Panc1 (cell line): ENCODE measurements at regions not wholly inside any gene's neighbourhood (a gene's known extent, or its start where the extent isn't known, plus 50 kb on each side); places are given as distances from the start of the nearest gene placed in this dataset.

Source experiments
- ATAC-seq: fragments of 200-7000 bp; cut with Tn5 transposase; 2 replicates; pipeline ENCODE4 v1.9.1; 2020; ENCODE audit warnings: mild to moderate bottlenecking, moderate library complexity
- BruUV-seq: library from RNA; stranded (reverse); fragments of 400-500 nt; replicated peaks from 2 replicates; lab custom pipeline; 2021; lab: Mats Ljungman, UMichigan
- CTCF ChIA-PET: fragments of 300-600 bp; sonication (Branson Sonifier 250); formaldehyde crosslinking; loops from one replicate; lab custom pipeline; 2022; ENCODE audit warnings: antibody characterized with exemption; lab: Charles Lee
- POLR2A ChIA-PET: fragments of 300-600 bp; sonication (Branson Sonifier 250); formaldehyde crosslinking; loops from one replicate; lab custom pipeline; 2022; ENCODE audit warnings: antibody characterized with exemption; lab: Charles Lee
- DNase-seq: peaks from one replicate; pipeline ENCODE4 v3.0.0-alpha.2; 2010; ENCODE audit warnings: low read depth, low spot score
- H3K27ac ChIP-seq: 2 replicates; pipeline ENCODE4 v1.5.1; 2011; ENCODE audit warnings: mild to moderate bottlenecking, low read length, inconsistent platforms
- H3K27me3 ChIP-seq: fragments of 200-500 bp; sonication (Bioruptor generic); 2 replicates; pipeline ENCODE4 v1.6.0; 2014; ENCODE audit warnings: low read length, inconsistent platforms; ENCODE audit not compliant: control insufficient read depth, insufficient read depth
- H3K36me3 ChIP-seq: fragments of 200-500 bp; sonication (Bioruptor generic); 2 replicates; pipeline ENCODE4 v1.5.1; 2014; ENCODE audit warnings: inconsistent platforms, mild to moderate bottlenecking, low read length, moderate library complexity; ENCODE audit not compliant: control insufficient read depth, insufficient read depth
- H3K4me1 ChIP-seq: 2 replicates; pipeline ENCODE4 v1.5.1; 2011; ENCODE audit warnings: inconsistent platforms, mild to moderate bottlenecking, low read length, moderate library complexity; ENCODE audit not compliant: control insufficient read depth, insufficient read depth
- H3K4me3 ChIP-seq, 2 experiments: 2 replicates each; pipeline ENCODE4 v1.5.1; 2011 to 2012; ENCODE audit warnings: low read depth in 2 of 2, low read length in 2 of 2, mild to moderate bottlenecking in 2 of 2, inconsistent platforms in 1 of 2, moderate library complexity in 1 of 2
- H3K9me3 ChIP-seq: fragments of 200-500 bp; sonication (Bioruptor generic); 2 replicates; pipeline ENCODE4 v1.5.1; 2014; ENCODE audit warnings: low read depth, mild to moderate bottlenecking, inconsistent platforms, low read length, moderate library complexity; ENCODE audit not compliant: control insufficient read depth, insufficient read depth
- POLR2AphosphoS5 ChIP-seq: IDR thresholded peaks from 2 replicates; pipeline ENCODE4 v1.6.1; 2012; ENCODE audit warnings: mild to moderate bottlenecking, low read depth, low read length, moderate library complexity
- SIN3A ChIP-seq: IDR thresholded peaks from 2 replicates; pipeline ENCODE4 v1.6.1; 2012; ENCODE audit warnings: low read depth, mild to moderate bottlenecking, low read length, moderate library complexity, borderline replicate concordance; ENCODE audit not compliant: insufficient read depth
- TCF7L2 ChIP-seq: IDR thresholded peaks from 2 replicates; pipeline ENCODE4 v1.6.1; 2011; ENCODE audit warnings: mild to moderate bottlenecking, low read depth, low read length, inconsistent platforms
- in situ Hi-C: cut with HindIII; loops from 2 replicates; pipeline ENCODE4 v1.10.0; 2016; ENCODE audit warnings: low sequenced_read_pairs, low pct_unique_long_range_greater_than_20kb
- intact Hi-C: fragments of 100-400 bp; cut with micrococcal nuclease; formaldehyde crosslinking; loops from one replicate; pipeline ENCODE4 v1.10.0; 2022; ENCODE audit not compliant: unreplicated experiment
- TF ChIP-seq, protein P1 (sequence below): fragments of 450-650 bp; IDR thresholded peaks from 2 replicates; pipeline ENCODE4 v1.5.1; 2017; ENCODE audit warnings: mild to moderate bottlenecking
- TF ChIP-seq, protein P2 (sequence below), 2 experiments: IDR thresholded peaks; 2 replicates each; pipeline ENCODE4 v1.6.1; 2011 to 2012; ENCODE audit warnings: low read depth in 2 of 2, control low read depth in 1 of 2, low read length in 1 of 2, mild to moderate bottlenecking in 1 of 2, moderate library complexity in 1 of 2; ENCODE audit not compliant: insufficient read depth in 1 of 2

DNA sequence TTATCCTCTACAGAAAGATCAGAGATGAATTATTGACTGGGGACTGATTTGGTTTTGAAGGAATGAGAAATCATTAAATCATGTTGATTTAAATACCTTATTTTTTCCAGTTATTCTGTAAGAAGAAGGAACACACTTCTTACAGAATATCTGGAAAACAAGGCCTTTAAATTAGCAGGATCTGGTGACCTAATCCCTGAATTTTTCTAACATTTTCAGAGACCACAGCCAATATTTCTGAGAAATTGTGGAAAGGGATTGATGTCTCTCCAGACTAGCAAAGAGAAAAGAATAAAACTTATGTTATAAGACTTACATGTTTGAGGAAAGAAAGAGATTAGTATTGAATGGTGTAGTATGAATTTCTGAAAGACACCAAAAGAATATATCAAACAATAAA is 104.0 kb downstream of the KCNE4 start:
- Histone ChIP-seq H3K9me3 (no peaks in the 10 kb centered on the region), H3K36me3 (no peaks in the 10 kb centered on the region), H3K4me1 (no peaks in the 10 kb centered on the region), H3K4me3 (no peak overlapping the region), H3K27me3 (no peaks in the 10 kb centered on the region), H3K27ac (no peak overlapping the region)
- no peak for DNase-seq
- CTCF ChIA-PET, result no interaction called here
- in situ Hi-C loops, result no loop called here
- TF ChIP-seq, protein P1, sequence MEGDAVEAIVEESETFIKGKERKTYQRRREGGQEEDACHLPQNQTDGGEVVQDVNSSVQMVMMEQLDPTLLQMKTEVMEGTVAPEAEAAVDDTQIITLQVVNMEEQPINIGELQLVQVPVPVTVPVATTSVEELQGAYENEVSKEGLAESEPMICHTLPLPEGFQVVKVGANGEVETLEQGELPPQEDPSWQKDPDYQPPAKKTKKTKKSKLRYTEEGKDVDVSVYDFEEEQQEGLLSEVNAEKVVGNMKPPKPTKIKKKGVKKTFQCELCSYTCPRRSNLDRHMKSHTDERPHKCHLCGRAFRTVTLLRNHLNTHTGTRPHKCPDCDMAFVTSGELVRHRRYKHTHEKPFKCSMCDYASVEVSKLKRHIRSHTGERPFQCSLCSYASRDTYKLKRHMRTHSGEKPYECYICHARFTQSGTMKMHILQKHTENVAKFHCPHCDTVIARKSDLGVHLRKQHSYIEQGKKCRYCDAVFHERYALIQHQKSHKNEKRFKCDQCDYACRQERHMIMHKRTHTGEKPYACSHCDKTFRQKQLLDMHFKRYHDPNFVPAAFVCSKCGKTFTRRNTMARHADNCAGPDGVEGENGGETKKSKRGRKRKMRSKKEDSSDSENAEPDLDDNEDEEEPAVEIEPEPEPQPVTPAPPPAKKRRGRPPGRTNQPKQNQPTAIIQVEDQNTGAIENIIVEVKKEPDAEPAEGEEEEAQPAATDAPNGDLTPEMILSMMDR, result no peak
- TF ChIP-seq POLR2AphosphoS5 (no peak), TCF7L2 (no peak), SIN3A (no peak)
- TF ChIP-seq, protein P2, sequence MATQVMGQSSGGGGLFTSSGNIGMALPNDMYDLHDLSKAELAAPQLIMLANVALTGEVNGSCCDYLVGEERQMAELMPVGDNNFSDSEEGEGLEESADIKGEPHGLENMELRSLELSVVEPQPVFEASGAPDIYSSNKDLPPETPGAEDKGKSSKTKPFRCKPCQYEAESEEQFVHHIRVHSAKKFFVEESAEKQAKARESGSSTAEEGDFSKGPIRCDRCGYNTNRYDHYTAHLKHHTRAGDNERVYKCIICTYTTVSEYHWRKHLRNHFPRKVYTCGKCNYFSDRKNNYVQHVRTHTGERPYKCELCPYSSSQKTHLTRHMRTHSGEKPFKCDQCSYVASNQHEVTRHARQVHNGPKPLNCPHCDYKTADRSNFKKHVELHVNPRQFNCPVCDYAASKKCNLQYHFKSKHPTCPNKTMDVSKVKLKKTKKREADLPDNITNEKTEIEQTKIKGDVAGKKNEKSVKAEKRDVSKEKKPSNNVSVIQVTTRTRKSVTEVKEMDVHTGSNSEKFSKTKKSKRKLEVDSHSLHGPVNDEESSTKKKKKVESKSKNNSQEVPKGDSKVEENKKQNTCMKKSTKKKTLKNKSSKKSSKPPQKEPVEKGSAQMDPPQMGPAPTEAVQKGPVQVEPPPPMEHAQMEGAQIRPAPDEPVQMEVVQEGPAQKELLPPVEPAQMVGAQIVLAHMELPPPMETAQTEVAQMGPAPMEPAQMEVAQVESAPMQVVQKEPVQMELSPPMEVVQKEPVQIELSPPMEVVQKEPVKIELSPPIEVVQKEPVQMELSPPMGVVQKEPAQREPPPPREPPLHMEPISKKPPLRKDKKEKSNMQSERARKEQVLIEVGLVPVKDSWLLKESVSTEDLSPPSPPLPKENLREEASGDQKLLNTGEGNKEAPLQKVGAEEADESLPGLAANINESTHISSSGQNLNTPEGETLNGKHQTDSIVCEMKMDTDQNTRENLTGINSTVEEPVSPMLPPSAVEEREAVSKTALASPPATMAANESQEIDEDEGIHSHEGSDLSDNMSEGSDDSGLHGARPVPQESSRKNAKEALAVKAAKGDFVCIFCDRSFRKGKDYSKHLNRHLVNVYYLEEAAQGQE (IDR thresholded peaks at IDR 0.05; ENCODE audit: insufficient read depth in 1 of 2, low read depth in 2 of 2, low read length in 1 of 2), result no peak
- POLR2A ChIA-PET, result no interaction called here
- no TSS peak for BruUV-seq
- intact Hi-C loops, result no loop called here
- ATAC-seq, result no peak

DNA sequence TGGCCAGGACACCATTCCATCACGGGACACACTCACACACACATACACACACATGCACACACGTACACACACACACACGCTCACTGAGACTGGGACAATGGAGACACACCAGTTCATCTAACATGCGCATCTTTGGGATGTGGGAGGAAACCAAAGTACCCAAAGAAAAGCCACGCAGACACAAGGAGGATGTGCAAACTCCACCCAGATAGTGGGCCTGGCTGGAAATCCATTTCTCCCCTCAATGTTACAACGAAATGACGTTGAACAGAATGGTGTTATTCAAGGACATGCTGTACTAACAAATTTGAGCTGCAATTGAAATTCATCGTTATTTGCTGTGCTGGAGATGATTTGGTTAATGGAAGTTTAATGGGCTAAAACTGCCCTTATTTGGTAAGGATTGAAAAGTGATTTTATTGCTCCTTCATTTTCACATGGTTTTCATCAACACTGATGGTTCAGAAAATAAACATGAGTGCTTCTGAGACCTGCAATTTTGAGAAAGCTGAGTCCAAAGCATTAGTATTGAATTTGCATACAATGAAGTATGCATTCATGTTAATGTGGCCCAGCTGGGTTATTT is 110.0 kb downstream of the KCNE4 start:
- Histone ChIP-seq H3K27ac (no peak overlapping the region), H3K27me3 (no peaks in the 10 kb centered on the region), H3K4me1 (no peaks in the 10 kb centered on the region), H3K4me3 (no peak overlapping the region), H3K36me3 (no peaks in the 10 kb centered on the region), H3K9me3 (no peaks in the 10 kb centered on the region)
- POLR2A ChIA-PET, result no interaction called here
- TF ChIP-seq, protein P2 (IDR thresholded peaks at IDR 0.05; ENCODE audit: insufficient read depth in 1 of 2, low read depth in 2 of 2, low read length in 1 of 2), result no peak
- TF ChIP-seq SIN3A (no peak), POLR2AphosphoS5 (no peak), TCF7L2 (no peak)
- TF ChIP-seq, protein P1, result no peak
- ATAC-seq (no peak), DNase-seq (no peak)
- CTCF ChIA-PET, result interaction anchor here (0.6 kb wide), 1 partner anchor 561 kb away, joined by 8 read pairs; no protein-coding TSS in a partner anchor
- intact Hi-C loops, result no loop called here
- no TSS peak for BruUV-seq
- in situ Hi-C loops, result no loop called here
